Fibroblast of pulmonary artery (primary cell): ENCODE measurements at regions not wholly inside any gene's neighbourhood (a gene's known extent, or its start where the extent isn't known, plus 50 kb on each side); places are given as distances from the start of the nearest gene placed in this dataset.
"Not testable (repeated sequence)": the region's sequence is repeated elsewhere in the genome, so short reads cannot be mapped to it uniquely, and the experiment has no call there.

Experiments used
- DNase-seq: peaks from one replicate; pipeline ENCODE4 v3.0.0-alpha.2; 2010; ENCODE audit warnings: low read depth
- H3K4me3 ChIP-seq: replicated peaks from 2 replicates; pipeline ENCODE4 v1.5.1; 2011; ENCODE audit warnings: low read depth, mild to moderate bottlenecking, control low read depth, low read length, moderate library complexity
- TF ChIP-seq, protein P1 (sequence below): IDR thresholded peaks from 2 replicates; pipeline ENCODE4 v1.5.1; 2011; ENCODE audit warnings: mild to moderate bottlenecking, control low read depth, low read length, inconsistent platforms; ENCODE audit errors: missing control alignments

DNA sequence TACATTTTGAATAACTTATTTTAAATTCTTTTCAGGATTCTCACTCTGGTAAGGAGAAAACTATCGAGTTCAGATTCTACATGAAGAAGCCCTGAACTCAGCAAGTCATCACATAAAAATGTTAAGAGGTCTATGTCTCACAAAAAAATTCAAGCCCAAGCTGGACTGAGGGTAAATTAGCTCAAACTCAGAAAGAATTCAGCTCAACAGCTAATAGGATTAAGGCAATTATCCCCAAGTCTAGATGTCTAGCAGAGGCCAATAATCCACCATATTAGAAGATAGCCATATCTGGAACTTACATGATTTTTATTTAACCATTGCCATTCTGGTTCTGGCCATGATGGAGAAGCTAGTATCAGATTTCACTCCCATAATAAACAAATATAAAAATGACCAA lies 909.7 kb downstream of the PLOD2 start:
- no peak for DNase-seq
- no peak overlapping the region for H3K4me3 ChIP-seq
- TF ChIP-seq, protein P1, sequence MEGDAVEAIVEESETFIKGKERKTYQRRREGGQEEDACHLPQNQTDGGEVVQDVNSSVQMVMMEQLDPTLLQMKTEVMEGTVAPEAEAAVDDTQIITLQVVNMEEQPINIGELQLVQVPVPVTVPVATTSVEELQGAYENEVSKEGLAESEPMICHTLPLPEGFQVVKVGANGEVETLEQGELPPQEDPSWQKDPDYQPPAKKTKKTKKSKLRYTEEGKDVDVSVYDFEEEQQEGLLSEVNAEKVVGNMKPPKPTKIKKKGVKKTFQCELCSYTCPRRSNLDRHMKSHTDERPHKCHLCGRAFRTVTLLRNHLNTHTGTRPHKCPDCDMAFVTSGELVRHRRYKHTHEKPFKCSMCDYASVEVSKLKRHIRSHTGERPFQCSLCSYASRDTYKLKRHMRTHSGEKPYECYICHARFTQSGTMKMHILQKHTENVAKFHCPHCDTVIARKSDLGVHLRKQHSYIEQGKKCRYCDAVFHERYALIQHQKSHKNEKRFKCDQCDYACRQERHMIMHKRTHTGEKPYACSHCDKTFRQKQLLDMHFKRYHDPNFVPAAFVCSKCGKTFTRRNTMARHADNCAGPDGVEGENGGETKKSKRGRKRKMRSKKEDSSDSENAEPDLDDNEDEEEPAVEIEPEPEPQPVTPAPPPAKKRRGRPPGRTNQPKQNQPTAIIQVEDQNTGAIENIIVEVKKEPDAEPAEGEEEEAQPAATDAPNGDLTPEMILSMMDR = no peak

DNA sequence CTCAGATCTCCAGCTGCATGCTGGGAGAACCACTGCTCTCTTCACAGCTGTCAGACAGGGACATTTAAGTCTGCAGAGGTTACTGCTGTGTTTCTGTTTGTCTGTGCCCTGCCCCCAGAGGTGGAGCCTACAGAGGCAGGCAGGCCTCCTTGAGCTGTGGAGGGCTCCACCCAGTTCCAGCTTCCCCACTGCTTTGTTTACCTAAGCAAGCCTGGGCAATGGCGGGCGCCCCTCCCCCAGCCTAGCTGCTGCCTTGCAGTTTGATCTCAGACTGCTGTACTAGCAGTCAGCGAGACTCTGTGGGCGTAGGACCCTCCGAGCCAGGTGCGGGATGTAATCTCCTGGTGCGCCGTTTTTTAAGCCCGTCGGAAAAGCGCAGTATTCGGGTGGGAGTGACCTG lies 903.0 kb downstream of the PLOD2 start:
- not testable (repeated sequence) for DNase-seq, H3K4me3 ChIP-seq

DNA sequence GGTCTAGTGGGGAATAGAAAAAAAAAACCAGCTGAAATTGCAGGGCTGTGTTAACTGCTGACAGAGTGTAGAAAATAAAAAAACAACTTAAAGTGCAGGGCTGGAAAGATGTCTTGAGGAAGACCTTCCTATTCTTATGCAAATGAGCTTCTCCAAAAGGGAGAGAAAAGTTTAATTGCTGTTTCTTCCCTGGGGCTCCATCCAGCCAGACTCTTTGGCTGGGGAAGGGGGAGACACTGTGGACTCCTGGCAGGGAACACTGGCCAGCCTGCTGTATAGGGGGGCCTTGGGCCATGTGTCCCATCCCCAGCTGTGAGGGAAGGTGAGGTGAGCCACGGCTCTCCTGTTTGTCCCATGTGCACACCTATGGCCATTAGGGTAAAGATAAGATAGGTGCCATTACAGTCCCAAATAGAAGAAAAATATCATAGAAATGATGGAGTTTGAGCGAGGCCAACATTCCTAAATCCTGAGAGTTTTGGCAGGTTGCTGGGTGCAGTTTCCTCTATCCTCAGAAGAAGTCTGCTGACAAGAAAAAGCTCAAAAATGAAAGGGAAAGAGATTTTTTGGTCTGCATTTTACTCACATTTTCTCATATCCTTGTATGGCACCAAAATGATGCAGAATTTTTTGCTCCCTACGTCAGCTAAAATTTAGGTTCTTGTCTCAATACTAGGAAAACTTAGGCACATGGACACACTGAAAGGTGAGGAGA lies 901.7 kb downstream of the PLOD2 start:
- no peak overlapping the region for H3K4me3 ChIP-seq
- TF ChIP-seq, protein P1 = no peak
- no peak for DNase-seq

DNA sequence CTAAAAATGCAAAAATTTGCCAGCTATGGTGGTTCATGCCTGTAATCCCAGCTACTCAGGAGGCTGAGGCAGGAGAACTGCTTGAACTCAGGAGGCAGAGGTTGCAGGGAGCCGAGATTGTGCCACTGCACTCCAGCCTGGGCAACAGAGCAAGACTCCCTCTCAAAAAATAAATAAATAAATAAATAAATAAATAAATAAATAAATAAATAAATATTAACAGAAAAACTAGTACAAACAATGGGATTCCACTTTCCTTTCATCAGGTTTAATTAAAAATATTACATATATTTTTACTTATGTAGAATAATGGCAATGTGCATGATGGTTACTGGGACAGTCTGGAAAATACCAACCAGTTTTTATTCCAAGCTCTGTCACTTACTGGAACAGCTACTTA lies 897.5 kb downstream of the PLOD2 start:
- DNase-seq = not testable (repeated sequence)

DNA sequence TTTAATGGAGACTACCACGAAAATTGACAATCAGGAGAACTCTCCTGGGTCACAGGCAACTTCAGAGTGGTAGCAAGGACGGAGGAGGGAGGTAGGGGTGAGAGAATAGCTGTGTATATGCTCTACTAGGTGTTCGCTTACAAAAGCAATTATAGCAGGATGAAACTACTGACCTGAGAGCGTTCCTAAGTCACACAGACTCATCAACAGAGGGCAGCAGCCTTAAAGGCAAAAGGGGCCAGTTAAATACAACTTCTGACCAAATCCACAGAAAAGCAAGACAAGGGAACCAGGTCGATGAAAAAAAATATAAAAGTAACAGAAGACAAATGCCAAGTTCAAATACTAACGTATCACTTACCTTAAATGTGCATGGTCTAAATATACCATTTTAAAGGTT lies 894.6 kb downstream of the PLOD2 start:
- TF ChIP-seq, protein P1 = no peak
- no peak overlapping the region for H3K4me3 ChIP-seq
- DNase-seq = no peak

More for the DNA sequence above, 897.5 kb downstream of the PLOD2 start:
- not testable (repeated sequence) for H3K4me3 ChIP-seq

DNA sequence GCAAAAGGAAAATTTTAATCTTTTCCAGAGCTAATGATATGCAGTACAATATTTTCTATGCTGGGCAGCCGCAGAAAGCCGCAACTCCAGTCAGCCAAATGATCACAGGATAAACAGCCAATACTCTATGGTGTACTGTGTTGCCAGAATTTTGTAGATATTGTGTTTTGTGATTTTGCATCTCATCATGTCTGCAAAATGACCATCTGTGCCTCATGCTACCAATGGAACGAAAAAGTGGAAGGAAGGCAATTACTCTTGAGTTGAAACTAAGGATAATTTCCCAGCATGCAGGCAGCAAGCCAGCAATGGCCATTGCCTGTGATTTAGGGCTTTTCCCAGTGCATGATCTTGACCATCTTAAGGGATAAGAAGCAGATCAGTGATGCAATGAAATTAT lies 891.9 kb downstream of the PLOD2 start:
- TF ChIP-seq, protein P1 = no peak
- DNase-seq = no peak
- no peak overlapping the region for H3K4me3 ChIP-seq

DNA sequence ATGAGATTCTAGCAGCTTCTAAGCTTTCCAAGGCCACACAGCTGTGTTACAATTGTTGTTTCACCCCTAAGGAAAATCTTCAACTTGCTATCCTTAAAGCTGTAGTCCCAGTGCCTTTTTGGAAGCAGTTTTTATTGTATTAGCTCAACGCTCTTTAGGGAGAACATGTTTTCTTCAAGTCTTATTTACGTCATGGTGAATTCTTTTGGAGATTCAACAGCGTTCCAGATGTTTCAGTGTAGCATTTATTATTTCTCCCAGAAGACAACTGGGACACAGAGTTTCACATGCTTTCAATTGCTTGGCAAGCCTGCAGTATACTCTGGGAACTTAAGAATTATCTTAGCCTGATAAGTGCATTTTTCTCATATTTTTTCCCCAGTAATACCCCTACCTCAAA lies 888.3 kb downstream of the PLOD2 start:
- TF ChIP-seq, protein P1 = no peak
- DNase-seq = peak; percentile 61
- no peak overlapping the region for H3K4me3 ChIP-seq

DNA sequence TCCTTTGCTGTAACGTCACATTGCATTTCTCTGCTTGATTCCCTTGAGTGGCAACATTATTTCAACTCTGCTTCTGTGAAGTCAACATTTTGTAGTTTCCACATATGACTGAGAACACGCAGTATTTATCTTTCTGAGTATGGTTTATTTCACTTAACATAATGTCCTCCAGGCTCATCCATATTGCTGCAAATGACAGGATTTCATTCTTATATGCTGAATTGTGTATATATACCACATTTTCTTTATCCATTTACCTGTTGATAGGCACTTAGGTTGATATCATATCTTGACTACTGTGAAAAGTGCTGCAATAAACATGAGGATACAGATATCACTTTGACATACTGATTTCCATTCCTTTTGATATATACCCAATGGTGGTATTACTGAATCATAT lies 878.5 kb downstream of the PLOD2 start:
- no peak for DNase-seq
- no peak overlapping the region for H3K4me3 ChIP-seq
- TF ChIP-seq, protein P1 = no peak
